Lower leg skin (tissue), 4 donors: ENCODE measurements at regions not wholly inside any gene's neighbourhood (a gene's known extent, or its start where the extent isn't known, plus 50 kb on each side); places are given as distances from the start of the nearest gene placed in this dataset.

Source experiments
- DNase-seq, 2 donors: peaks; one replicate each; pipeline ENCODE4 v3.0.0-alpha.2; 2019; ENCODE audit warnings: low spot score in 2 of 2
- H3K4me3 ChIP-seq: fragments of 200-600 bp; sonication (generic); 2 replicates; pipeline ENCODE4 v1.5.1; 2017; ENCODE audit warnings: mild to moderate bottlenecking, low read depth; ENCODE audit not compliant: poor library complexity, severe bottlenecking
- POLR2A ChIP-seq, 2 donors: fragments of 450-650 bp; IDR thresholded peaks; one replicate each; pipeline ENCODE4 v1.6.1; 2016 to 2017; ENCODE audit warnings: antibody characterized with exemption in 2 of 2, mild to moderate bottlenecking in 1 of 2, moderate library complexity in 1 of 2
- WGBS, 2 donors: methylation state at CpG; one replicate each; pipeline ENCODE4 v1.1.5; 2018; 5-methylcytosine and 5-hydroxymethylcytosine counted together
- intact Hi-C: fragments of 100-400 bp; cut with DNase I; formaldehyde crosslinking; loops from one replicate; pipeline ENCODE4 v1.15.0; 2023; ENCODE audit warnings: low total_unique reads
- TF ChIP-seq, protein P1 (sequence below), 3 donors: fragments of 450-650 bp; IDR thresholded peaks; one replicate each; pipeline ENCODE4 v1.5.1; 2016; ENCODE audit warnings: antibody characterized with exemption in 3 of 3, mild to moderate bottlenecking in 3 of 3, moderate library complexity in 2 of 3

GRCh38 chr12:58066296-58066695 is 124.9 kb downstream of the ATP23 start:
- intact Hi-C loops, result no loop called here
- TF ChIP-seq, protein P1, sequence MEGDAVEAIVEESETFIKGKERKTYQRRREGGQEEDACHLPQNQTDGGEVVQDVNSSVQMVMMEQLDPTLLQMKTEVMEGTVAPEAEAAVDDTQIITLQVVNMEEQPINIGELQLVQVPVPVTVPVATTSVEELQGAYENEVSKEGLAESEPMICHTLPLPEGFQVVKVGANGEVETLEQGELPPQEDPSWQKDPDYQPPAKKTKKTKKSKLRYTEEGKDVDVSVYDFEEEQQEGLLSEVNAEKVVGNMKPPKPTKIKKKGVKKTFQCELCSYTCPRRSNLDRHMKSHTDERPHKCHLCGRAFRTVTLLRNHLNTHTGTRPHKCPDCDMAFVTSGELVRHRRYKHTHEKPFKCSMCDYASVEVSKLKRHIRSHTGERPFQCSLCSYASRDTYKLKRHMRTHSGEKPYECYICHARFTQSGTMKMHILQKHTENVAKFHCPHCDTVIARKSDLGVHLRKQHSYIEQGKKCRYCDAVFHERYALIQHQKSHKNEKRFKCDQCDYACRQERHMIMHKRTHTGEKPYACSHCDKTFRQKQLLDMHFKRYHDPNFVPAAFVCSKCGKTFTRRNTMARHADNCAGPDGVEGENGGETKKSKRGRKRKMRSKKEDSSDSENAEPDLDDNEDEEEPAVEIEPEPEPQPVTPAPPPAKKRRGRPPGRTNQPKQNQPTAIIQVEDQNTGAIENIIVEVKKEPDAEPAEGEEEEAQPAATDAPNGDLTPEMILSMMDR (IDR thresholded peaks at IDR 0.05), result no peak
- no peak for TF ChIP-seq POLR2A (IDR thresholded peaks at IDR 0.05)
- no peak for DNase-seq
- no peak overlapping the region for H3K4me3 ChIP-seq

- intact Hi-C loops, result no loop called here
- TF ChIP-seq, protein P1 (IDR thresholded peaks at IDR 0.05), result no peak
- no peak for TF ChIP-seq POLR2A (IDR thresholded peaks at IDR 0.05)
- DNase-seq, result no peak
- no peak overlapping the region for H3K4me3 ChIP-seq
- WGBS, 2 donors, result 41 to 88% methylated on average over 1 of the region's 1 CpG
Observed at GRCh38 chr12:58067610-58068387, 126.4 kb downstream of the ATP23 start.

DNA sequence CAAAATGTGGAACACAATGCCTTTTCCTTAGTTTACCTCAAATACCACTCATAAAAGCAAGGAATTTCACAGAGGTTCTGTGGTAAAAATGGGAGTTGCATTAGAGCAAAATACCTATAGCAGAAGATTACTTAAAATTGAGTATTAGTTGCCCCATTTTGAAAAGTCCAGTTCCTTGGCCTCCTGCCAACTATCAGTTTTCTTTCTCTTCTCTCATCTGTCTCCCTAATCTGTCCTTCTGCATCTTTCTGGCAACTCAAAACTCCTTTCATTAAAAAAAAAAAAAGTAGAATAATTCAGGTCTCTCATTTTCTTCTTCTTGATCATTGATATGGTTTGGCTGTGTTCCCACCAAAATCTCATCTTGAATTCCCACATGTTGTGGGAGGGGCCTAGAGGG is 127.3 kb downstream of the ATP23 start:
- TF ChIP-seq, protein P1 (IDR thresholded peaks at IDR 0.05), result no peak
- no peak for TF ChIP-seq POLR2A (IDR thresholded peaks at IDR 0.05)
- H3K4me3 ChIP-seq, result no peak overlapping the region
- intact Hi-C loops, result no loop called here
- no peak for DNase-seq

GRCh38 chr12:58069268-58069963 is 128.0 kb downstream of the ATP23 start:
- DNase-seq, result no peak
- WGBS, 2 donors, result 59 to 61% methylated on average over 2 of the region's 2 CpGs
- no peak overlapping the region for H3K4me3 ChIP-seq
- TF ChIP-seq POLR2A (IDR thresholded peaks at IDR 0.05), result no peak
- TF ChIP-seq, protein P1 (IDR thresholded peaks at IDR 0.05), result no peak
- intact Hi-C loops, result no loop called here

DNA sequence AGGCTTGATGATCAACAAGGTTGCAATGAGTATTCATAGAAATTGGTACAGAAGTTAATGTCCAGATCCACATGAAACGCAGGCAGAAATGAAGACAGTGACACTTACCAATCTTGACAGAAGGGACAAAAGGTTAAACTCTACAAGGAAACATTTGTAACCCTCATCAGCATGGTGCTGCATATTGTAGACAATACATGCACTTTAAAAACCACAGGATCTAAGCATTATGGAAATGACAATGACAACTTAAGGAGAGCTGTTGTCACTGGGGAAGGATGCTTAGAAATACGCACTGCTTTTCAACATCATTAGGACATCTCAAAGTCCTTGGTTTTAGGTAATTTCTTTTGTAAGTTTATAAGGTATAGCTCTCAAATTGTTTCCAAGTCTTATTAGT is 130.6 kb downstream of the ATP23 start:
- TF ChIP-seq, protein P1 (IDR thresholded peaks at IDR 0.05), result no peak
- no peak for TF ChIP-seq POLR2A (IDR thresholded peaks at IDR 0.05)
- no peak for DNase-seq
- 88 to 94% methylated on average over 2 of the region's 2 CpGs for WGBS, 2 donors
- no peak overlapping the region for H3K4me3 ChIP-seq
- intact Hi-C loops, result no loop called here
